HL-60 (cell line): ENCODE measurements at regions not wholly inside any gene's neighbourhood (a gene's known extent, or its start where the extent isn't known, plus 50 kb on each side); places are given as distances from the start of the nearest gene placed in this dataset.

Source experiments
- CTCF ChIP-seq: IDR thresholded peaks from one replicate; pipeline ENCODE4 v1.5.1; 2011; ENCODE audit warnings: low read length, control low read depth, inconsistent platforms; ENCODE audit not compliant: insufficient read depth
- POLR2AphosphoS5 ChIP-seq: IDR thresholded peaks from 2 replicates; pipeline ENCODE4 v1.6.1; 2012; ENCODE audit warnings: low read depth
- SPI1 ChIP-seq: IDR thresholded peaks from 2 replicates; pipeline ENCODE4 v1.6.1; 2012; ENCODE audit warnings: low read depth, mild to moderate bottlenecking, borderline replicate concordance
- TF ChIP-seq, protein P1 (sequence below): IDR thresholded peaks from 2 replicates; pipeline ENCODE4 v1.6.1; 2012; ENCODE audit warnings: low read depth; ENCODE audit not compliant: insufficient replicate concordance

GRCh38 chr3:107927361-107928083 lies 163.3 kb downstream of the CD47 start:
- TF ChIP-seq CTCF = peak; percentile 83
- 0 out of 2 replicates have a peak, but pooled peaks have one; percentile 28 for TF ChIP-seq POLR2AphosphoS5
- TF ChIP-seq, protein P1, sequence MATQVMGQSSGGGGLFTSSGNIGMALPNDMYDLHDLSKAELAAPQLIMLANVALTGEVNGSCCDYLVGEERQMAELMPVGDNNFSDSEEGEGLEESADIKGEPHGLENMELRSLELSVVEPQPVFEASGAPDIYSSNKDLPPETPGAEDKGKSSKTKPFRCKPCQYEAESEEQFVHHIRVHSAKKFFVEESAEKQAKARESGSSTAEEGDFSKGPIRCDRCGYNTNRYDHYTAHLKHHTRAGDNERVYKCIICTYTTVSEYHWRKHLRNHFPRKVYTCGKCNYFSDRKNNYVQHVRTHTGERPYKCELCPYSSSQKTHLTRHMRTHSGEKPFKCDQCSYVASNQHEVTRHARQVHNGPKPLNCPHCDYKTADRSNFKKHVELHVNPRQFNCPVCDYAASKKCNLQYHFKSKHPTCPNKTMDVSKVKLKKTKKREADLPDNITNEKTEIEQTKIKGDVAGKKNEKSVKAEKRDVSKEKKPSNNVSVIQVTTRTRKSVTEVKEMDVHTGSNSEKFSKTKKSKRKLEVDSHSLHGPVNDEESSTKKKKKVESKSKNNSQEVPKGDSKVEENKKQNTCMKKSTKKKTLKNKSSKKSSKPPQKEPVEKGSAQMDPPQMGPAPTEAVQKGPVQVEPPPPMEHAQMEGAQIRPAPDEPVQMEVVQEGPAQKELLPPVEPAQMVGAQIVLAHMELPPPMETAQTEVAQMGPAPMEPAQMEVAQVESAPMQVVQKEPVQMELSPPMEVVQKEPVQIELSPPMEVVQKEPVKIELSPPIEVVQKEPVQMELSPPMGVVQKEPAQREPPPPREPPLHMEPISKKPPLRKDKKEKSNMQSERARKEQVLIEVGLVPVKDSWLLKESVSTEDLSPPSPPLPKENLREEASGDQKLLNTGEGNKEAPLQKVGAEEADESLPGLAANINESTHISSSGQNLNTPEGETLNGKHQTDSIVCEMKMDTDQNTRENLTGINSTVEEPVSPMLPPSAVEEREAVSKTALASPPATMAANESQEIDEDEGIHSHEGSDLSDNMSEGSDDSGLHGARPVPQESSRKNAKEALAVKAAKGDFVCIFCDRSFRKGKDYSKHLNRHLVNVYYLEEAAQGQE = no peak
- TF ChIP-seq SPI1 = no peak
